H9 (cell line): ENCODE measurements at regions not wholly inside any gene's neighbourhood (a gene's known extent, or its start where the extent isn't known, plus 50 kb on each side); places are given as distances from the start of the nearest gene placed in this dataset.

Experiments used
- DNase-seq: peaks from one replicate; pipeline ENCODE4 v3.0.0-alpha.2; 2017
- H2AFZ ChIP-seq: one replicate; pipeline ENCODE4 v1.6.1; 2013; ENCODE audit warnings: mild to moderate bottlenecking, low read length, control low read depth, moderate library complexity
- H2AK5ac ChIP-seq: 2 replicates; pipeline ENCODE4 v1.6.1; 2013; ENCODE audit warnings: low read length, control low read depth, mixed read lengths; ENCODE audit not compliant: insufficient read length
- H2BK120ac ChIP-seq: one replicate; pipeline ENCODE4 v1.6.1; 2013; ENCODE audit warnings: low read depth, mild to moderate bottlenecking, low read length, control low read depth, inconsistent platforms; ENCODE audit not compliant: poor library complexity, severe bottlenecking
- H2BK12ac ChIP-seq: 2 replicates; pipeline ENCODE4 v1.6.1; 2013; ENCODE audit warnings: low read length, control low read depth, mixed read lengths, low read depth; ENCODE audit not compliant: insufficient read length
- H2BK15ac ChIP-seq: 2 replicates; pipeline ENCODE4 v1.6.1; 2013; ENCODE audit warnings: low read depth, low read length, control low read depth
- H2BK20ac ChIP-seq: one replicate; pipeline ENCODE4 v1.6.1; 2013; ENCODE audit warnings: low read depth, mild to moderate bottlenecking, low read length, control low read depth, inconsistent platforms; ENCODE audit not compliant: poor library complexity, severe bottlenecking
- H2BK5ac ChIP-seq: 2 replicates; pipeline ENCODE4 v1.6.1; 2013; ENCODE audit warnings: low read length, control low read depth, mixed read lengths; ENCODE audit not compliant: insufficient read length
- H3K14ac ChIP-seq: 2 replicates; pipeline ENCODE4 v1.6.1; 2013; ENCODE audit warnings: low read length, control low read depth; ENCODE audit not compliant: insufficient read depth
- H3K18ac ChIP-seq: 2 replicates; pipeline ENCODE4 v1.6.1; 2013; ENCODE audit warnings: low read depth, mild to moderate bottlenecking, mixed read lengths, low read length, control low read depth; ENCODE audit not compliant: insufficient read length
- H3K23ac ChIP-seq: 2 replicates; pipeline ENCODE4 v1.6.1; 2013; ENCODE audit warnings: low read length, control low read depth, mixed read lengths, low read depth; ENCODE audit not compliant: insufficient read length
- H3K23me2 ChIP-seq: 2 replicates; pipeline ENCODE4 v1.6.1; 2013; ENCODE audit warnings: low read depth, mild to moderate bottlenecking, mixed read lengths, low read length, control low read depth; ENCODE audit not compliant: insufficient read length, poor library complexity, severe bottlenecking
- H3K27ac ChIP-seq: 2 replicates; pipeline ENCODE4 v1.5.1; 2013; ENCODE audit warnings: low read length, control low read depth, mixed read lengths, low read depth; ENCODE audit not compliant: insufficient read length
- H3K27me3 ChIP-seq: 2 replicates; pipeline ENCODE4 v1.6.1; 2013; ENCODE audit warnings: low read length, control low read depth, inconsistent platforms; ENCODE audit not compliant: insufficient read depth
- H3K4ac ChIP-seq: 2 replicates; pipeline ENCODE4 v1.6.1; 2013; ENCODE audit warnings: low read depth, mild to moderate bottlenecking, control low read depth, inconsistent platforms, low read length, moderate library complexity
- H3K4me1 ChIP-seq: 2 replicates; pipeline ENCODE4 v1.6.1; 2013; ENCODE audit warnings: low read length, control low read depth, inconsistent platforms; ENCODE audit not compliant: insufficient read depth
- H3K4me2 ChIP-seq: 2 replicates; pipeline ENCODE4 v1.6.1; 2013; ENCODE audit warnings: low read length, control low read depth, mixed read lengths; ENCODE audit not compliant: insufficient read length, insufficient read depth
- H3K56ac ChIP-seq: 2 replicates; pipeline ENCODE4 v1.6.1; 2013; ENCODE audit warnings: low read depth, mild to moderate bottlenecking, mixed read lengths, low read length, control low read depth; ENCODE audit not compliant: insufficient read length
- H3K79me1 ChIP-seq: 2 replicates; pipeline ENCODE4 v1.6.1; 2013; ENCODE audit warnings: low read depth, mild to moderate bottlenecking, moderate library complexity, low read length, control low read depth, inconsistent platforms; ENCODE audit not compliant: insufficient read depth, poor library complexity, severe bottlenecking
- H3K79me2 ChIP-seq: 2 replicates; pipeline ENCODE4 v1.6.1; 2013; ENCODE audit warnings: low read length, control low read depth, inconsistent platforms; ENCODE audit not compliant: insufficient read depth
- H3K9ac ChIP-seq: 2 replicates; pipeline ENCODE4 v1.6.1; 2013; ENCODE audit warnings: low read length, control low read depth, mixed read lengths; ENCODE audit not compliant: insufficient read length; ENCODE audit errors: extremely low read depth
- H3K9me3 ChIP-seq: one replicate; pipeline ENCODE4 v1.6.1; 2013; ENCODE audit warnings: low read depth, low read length, inconsistent platforms; ENCODE audit not compliant: control insufficient read depth
- H3T11ph ChIP-seq: one replicate; pipeline ENCODE4 v1.6.1; 2013; ENCODE audit warnings: mild to moderate bottlenecking, low read length, control low read depth, inconsistent platforms
- H4K20me1 ChIP-seq: one replicate; pipeline ENCODE4 v1.6.1; 2013; ENCODE audit not compliant: control insufficient read depth, insufficient read length, insufficient read depth
- H4K5ac ChIP-seq: 2 replicates; pipeline ENCODE4 v1.6.1; 2013; ENCODE audit warnings: low read depth, mild to moderate bottlenecking, mixed read lengths, low read length, control low read depth; ENCODE audit not compliant: insufficient read length
- H4K8ac ChIP-seq: replicated peaks from 2 replicates; pipeline ENCODE4 v1.6.1; 2013; ENCODE audit warnings: low read length, control low read depth, mixed read lengths, low read depth; ENCODE audit not compliant: insufficient read length
- H4K91ac ChIP-seq: 2 replicates; pipeline ENCODE4 v1.6.1; 2013; ENCODE audit warnings: low read depth, mild to moderate bottlenecking, moderate library complexity, mixed read lengths, low read length, control low read depth; ENCODE audit not compliant: insufficient read length
- H3K27ac Mint-ChIP-seq, 3 experiments: 2 replicates in 2 of 3; 3 replicates in 1 of 3; pipeline ENCODE4 v1.8.0; 2020 to 2021; ENCODE audit warnings: mixed read lengths in 3 of 3, mild to moderate bottlenecking in 1 of 3, moderate library complexity in 1 of 3
- H3K27me3 Mint-ChIP-seq: 2 replicates; pipeline ENCODE4 v1.8.0; 2021; ENCODE audit warnings: low read depth, mild to moderate bottlenecking, moderate library complexity, mixed read lengths
- H3K36me3 Mint-ChIP-seq, 3 experiments: 2 replicates in 2 of 3; 3 replicates in 1 of 3; pipeline ENCODE4 v1.8.0; 2020 to 2021; ENCODE audit warnings: low read depth in 3 of 3, mixed read lengths in 3 of 3; ENCODE audit not compliant: insufficient read depth in 1 of 3
- H3K4me1 Mint-ChIP-seq, 2 experiments: 2 replicates each; pipeline ENCODE4 v1.8.0; 2020; ENCODE audit warnings: mixed read lengths in 2 of 2
- H3K4me3 Mint-ChIP-seq, 2 experiments: 2 replicates in 1 of 2; 3 replicates in 1 of 2; pipeline ENCODE4 v1.8.0; 2020 to 2021; ENCODE audit warnings: mild to moderate bottlenecking in 2 of 2, mixed read lengths in 2 of 2, moderate library complexity in 1 of 2
- H3K9me3 Mint-ChIP-seq, 2 experiments: 2 replicates in 1 of 2; 3 replicates in 1 of 2; pipeline ENCODE4 v1.8.0; 2020; ENCODE audit warnings: mild to moderate bottlenecking in 2 of 2, mixed read lengths in 2 of 2, moderate library complexity in 1 of 2
- WGBS: extraction: QIAGEN DNeasy Blood & Tissue Kit; methylation state at CpG from one replicate; pipeline ENCODE4 v1.1.7; 2013; ENCODE audit warnings: missing lambda C conversion rate, low lambda C conversion rate, mixed read lengths; ENCODE audit not compliant: insufficient read length; ENCODE audit errors: extremely low coverage; 5-methylcytosine and 5-hydroxymethylcytosine counted together
- TF ChIP-seq, protein P1 (sequence below): fragments of 200-600 bp; sonication (generic); conservative IDR thresholded peaks from 3 replicates; pipeline ENCODE4 v1.8.0; 2021; ENCODE audit warnings: antibody characterized with exemption, mild to moderate bottlenecking

DNA sequence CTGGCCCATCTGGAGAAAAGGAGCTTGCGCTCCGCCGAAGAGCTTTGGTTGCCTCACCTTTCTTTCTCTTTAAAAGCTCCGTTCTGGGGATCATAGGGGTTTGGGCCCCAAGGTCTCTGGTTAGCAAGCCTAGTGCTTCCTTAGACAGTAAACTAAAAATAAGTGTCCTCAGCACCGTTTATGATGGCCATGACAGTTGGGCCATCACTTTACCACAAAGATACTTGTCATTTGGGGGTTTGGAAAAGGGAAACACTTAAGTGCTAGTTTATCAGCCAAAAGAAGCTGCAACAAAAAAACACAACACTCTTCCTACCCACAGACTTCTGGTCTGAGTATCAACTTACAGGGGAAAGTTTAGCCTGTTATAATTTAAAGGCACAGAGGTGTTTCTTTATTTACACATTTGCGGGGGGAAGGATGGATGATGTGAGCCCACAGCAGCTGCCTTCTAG is 88.4 kb upstream of the CD44 start:
- peaks cover 1 to 3% of the 10 kb centered on the region in 2 experiments; a peak in 2 of 4 replicates for H3K4me1 Mint-ChIP-seq
- H3K23me2 ChIP-seq, result no peaks in the 10 kb centered on the region
- no peak overlapping the region for H3T11ph ChIP-seq
- H2BK12ac ChIP-seq, result no peak overlapping the region
- no peak overlapping the region for H3K23ac ChIP-seq
- no peaks in the 10 kb centered on the region for H3K9me3 ChIP-seq
- no peak overlapping the region for H4K8ac ChIP-seq
- no peak overlapping the region for H3K56ac ChIP-seq
- no peak overlapping the region for H2AK5ac ChIP-seq
- TF ChIP-seq, protein P1, sequence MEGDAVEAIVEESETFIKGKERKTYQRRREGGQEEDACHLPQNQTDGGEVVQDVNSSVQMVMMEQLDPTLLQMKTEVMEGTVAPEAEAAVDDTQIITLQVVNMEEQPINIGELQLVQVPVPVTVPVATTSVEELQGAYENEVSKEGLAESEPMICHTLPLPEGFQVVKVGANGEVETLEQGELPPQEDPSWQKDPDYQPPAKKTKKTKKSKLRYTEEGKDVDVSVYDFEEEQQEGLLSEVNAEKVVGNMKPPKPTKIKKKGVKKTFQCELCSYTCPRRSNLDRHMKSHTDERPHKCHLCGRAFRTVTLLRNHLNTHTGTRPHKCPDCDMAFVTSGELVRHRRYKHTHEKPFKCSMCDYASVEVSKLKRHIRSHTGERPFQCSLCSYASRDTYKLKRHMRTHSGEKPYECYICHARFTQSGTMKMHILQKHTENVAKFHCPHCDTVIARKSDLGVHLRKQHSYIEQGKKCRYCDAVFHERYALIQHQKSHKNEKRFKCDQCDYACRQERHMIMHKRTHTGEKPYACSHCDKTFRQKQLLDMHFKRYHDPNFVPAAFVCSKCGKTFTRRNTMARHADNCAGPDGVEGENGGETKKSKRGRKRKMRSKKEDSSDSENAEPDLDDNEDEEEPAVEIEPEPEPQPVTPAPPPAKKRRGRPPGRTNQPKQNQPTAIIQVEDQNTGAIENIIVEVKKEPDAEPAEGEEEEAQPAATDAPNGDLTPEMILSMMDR, result no peak
- no peaks in the 10 kb centered on the region for H4K20me1 ChIP-seq
- WGBS, result no CpG with 5 or more reads among the region's 6 CpGs
- no peak overlapping the region for H4K91ac ChIP-seq
- no peak overlapping the region for H4K5ac ChIP-seq
- no peak overlapping the region for H2BK5ac ChIP-seq
- H3K4ac ChIP-seq, result no peak overlapping the region
- no peak overlapping the region for H3K14ac ChIP-seq
- no peaks in the 10 kb centered on the region for H3K4me1 ChIP-seq
- H3K79me2 ChIP-seq, result no peaks in the 10 kb centered on the region
- H3K4me3 Mint-ChIP-seq, result no peak overlapping the region
- no peaks in the 10 kb centered on the region for H3K27me3 ChIP-seq
- H3K27ac Mint-ChIP-seq, result no peak overlapping the region
- H3K79me1 ChIP-seq, result no peaks in the 10 kb centered on the region
- H3K9me3 Mint-ChIP-seq, result peaks cover 6 to 9% of the 10 kb centered on the region in 2 experiments; a peak in 3 of 5 replicates
- peaks cover 0 to 4% (median 0%) of the 10 kb centered on the region in 3 experiments; a peak in 4 of 7 replicates for H3K36me3 Mint-ChIP-seq
- no peak overlapping the region for H3K9ac ChIP-seq
- H3K18ac ChIP-seq, result no peak overlapping the region
- H3K27ac ChIP-seq, result no peak overlapping the region
- H3K27me3 Mint-ChIP-seq, result no peaks in the 10 kb centered on the region; the same call in 1 of the 2 replicates
- H2BK15ac ChIP-seq, result no peak overlapping the region
- no peak overlapping the region for H2AFZ ChIP-seq
- no peak overlapping the region for H3K4me2 ChIP-seq
- no peak overlapping the region for H2BK120ac ChIP-seq
- DNase-seq, result no peak
- no peak overlapping the region for H2BK20ac ChIP-seq
